ENCODE measurements at regions not wholly inside any gene's neighbourhood (a gene's known extent, or its start where the extent isn't known, plus 50 kb on each side); places are given as distances from the start of the nearest gene placed in this dataset.

- H3K79me2 ChIP-seq (ENCODE audit: control insufficient read depth, insufficient read depth, low read length) = no peaks in the 10 kb centered on the region
- TF ChIP-seq CTCF (IDR thresholded peaks at IDR 0.05) (no peak), EZH2 (IDR thresholded peaks at IDR 0.05; ENCODE audit: borderline replicate concordance, insufficient read depth, low read depth, low read length, poor library complexity, severe bottlenecking) (no peak)
- H2AFZ ChIP-seq (ENCODE audit: insufficient read depth, low read depth, low read length, poor library complexity, severe bottlenecking) = no peak overlapping the region
- H3K9ac ChIP-seq (ENCODE audit: low read length) = no peak overlapping the region
- ATAC-seq (ENCODE audit: low read depth) (no peak), DNase-seq (no peak)
- no peaks in the 10 kb centered on the region for H3K36me3 ChIP-seq (replicated peaks in 1 of 2; ENCODE audit: control extremely low read depth in 1 of 2, control insufficient read depth in 1 of 2, extremely low read depth in 1 of 2, insufficient read depth in 2 of 2, low read length in 1 of 2)
- ChIA-PET POLR2A (no interaction called here), CTCF (no interaction called here)
- H3K9me3 ChIP-seq (ENCODE audit: control extremely low read depth in 1 of 3, control insufficient read depth in 2 of 3, insufficient read depth in 1 of 3, low read length in 2 of 3) = peaks cover 0 to 2% (median 0%) of the 10 kb centered on the region in 3 donors
- no peaks in the 10 kb centered on the region for H3K27me3 ChIP-seq (replicated peaks in 1 of 4; ENCODE audit: control extremely low read depth in 1 of 4, control insufficient read depth in 3 of 4, insufficient read depth in 4 of 4, low read length in 3 of 4)
- no peaks in the 10 kb centered on the region for H3K4me1 ChIP-seq (ENCODE audit: control insufficient read depth in 2 of 2, insufficient read depth in 2 of 2, low read length in 2 of 2)
- Mint-ChIP-seq H3K27me3 (no peaks in the 10 kb centered on the region), H3K27ac (no peak overlapping the region), H3K9me3 (ENCODE audit: insufficient read depth) (peaks cover under 1% of the 10 kb centered on the region), H3K4me3 (no peak overlapping the region), H3K4me1 (no peaks in the 10 kb centered on the region)
- H3K4me2 ChIP-seq (replicated peaks; ENCODE audit: low read depth, low read length, poor library complexity, severe bottlenecking) = no peak overlapping the region
- no peak overlapping the region for H3K4me3 ChIP-seq (ENCODE audit: control extremely low read depth in 1 of 5, extremely low read depth in 1 of 5, insufficient read depth in 1 of 5, low read depth in 2 of 5, low read length in 4 of 5)
- intact Hi-C loops (cut with micrococcal nuclease) = no loop called here
- H4K20me1 ChIP-seq (ENCODE audit: control insufficient read depth, insufficient read depth, low read length, poor library complexity, severe bottlenecking) = no peaks in the 10 kb centered on the region
- H3K27ac ChIP-seq (ENCODE audit: low read length in 2 of 2) = no peak overlapping the region
These were observed 1131.4 kb downstream of the SORCS1 start for GRCh38 chr10:106033065-106033464.

GRCh38 chr10:106032450-106033002 is 1132.0 kb downstream of the SORCS1 start:
- H3K9ac ChIP-seq (ENCODE audit: low read length) = no peak overlapping the region
- Mint-ChIP-seq H3K27ac (no peak overlapping the region), H3K27me3 (no peaks in the 10 kb centered on the region), H3K4me3 (no peak overlapping the region), H3K4me1 (no peaks in the 10 kb centered on the region), H3K9me3 (ENCODE audit: insufficient read depth) (no peaks in the 10 kb centered on the region)
- no peak overlapping the region for H3K4me3 ChIP-seq (ENCODE audit: control extremely low read depth in 1 of 5, extremely low read depth in 1 of 5, insufficient read depth in 1 of 5, low read depth in 2 of 5, low read length in 4 of 5)
- H3K4me1 ChIP-seq (ENCODE audit: control insufficient read depth in 2 of 2, insufficient read depth in 2 of 2, low read length in 2 of 2) = no peaks in the 10 kb centered on the region
- no peaks in the 10 kb centered on the region for H3K36me3 ChIP-seq (replicated peaks in 1 of 2; ENCODE audit: control extremely low read depth in 1 of 2, control insufficient read depth in 1 of 2, extremely low read depth in 1 of 2, insufficient read depth in 2 of 2, low read length in 1 of 2)
- ChIA-PET CTCF (no interaction called here), POLR2A (no interaction called here)
- TF ChIP-seq EZH2 (IDR thresholded peaks at IDR 0.05; ENCODE audit: borderline replicate concordance, insufficient read depth, low read depth, low read length, poor library complexity, severe bottlenecking) = no peak
- no peak for TF ChIP-seq CTCF (IDR thresholded peaks at IDR 0.05)
- intact Hi-C loops (cut with micrococcal nuclease) = no loop called here
- H3K4me2 ChIP-seq (replicated peaks; ENCODE audit: low read depth, low read length, poor library complexity, severe bottlenecking) = no peak overlapping the region
- no peak overlapping the region for H3K27ac ChIP-seq (ENCODE audit: low read length in 2 of 2)
- ATAC-seq (ENCODE audit: low read depth) = no peak
- no peaks in the 10 kb centered on the region for H3K79me2 ChIP-seq (ENCODE audit: control insufficient read depth, insufficient read depth, low read length)
- no CpG with 5 or more reads among the region's 1 CpG for WGBS (ENCODE audit: insufficient coverage)
- H3K9me3 ChIP-seq (ENCODE audit: control extremely low read depth in 1 of 3, control insufficient read depth in 2 of 3, insufficient read depth in 1 of 3, low read length in 2 of 3) = peaks cover 0 to 2% (median 0%) of the 10 kb centered on the region in 3 donors
- no peak for DNase-seq
- H4K20me1 ChIP-seq (ENCODE audit: control insufficient read depth, insufficient read depth, low read length, poor library complexity, severe bottlenecking) = no peaks in the 10 kb centered on the region
- H2AFZ ChIP-seq (ENCODE audit: insufficient read depth, low read depth, low read length, poor library complexity, severe bottlenecking) = no peak overlapping the region
- no peaks in the 10 kb centered on the region for H3K27me3 ChIP-seq (replicated peaks in 1 of 4; ENCODE audit: control extremely low read depth in 1 of 4, control insufficient read depth in 3 of 4, insufficient read depth in 4 of 4, low read length in 3 of 4)

Data from B cell (primary cell).